ENCODE measurements at regions not wholly inside any gene's neighbourhood (a gene's known extent, or its start where the extent isn't known, plus 50 kb on each side); places are given as distances from the start of the nearest gene placed in this dataset.

DNA sequence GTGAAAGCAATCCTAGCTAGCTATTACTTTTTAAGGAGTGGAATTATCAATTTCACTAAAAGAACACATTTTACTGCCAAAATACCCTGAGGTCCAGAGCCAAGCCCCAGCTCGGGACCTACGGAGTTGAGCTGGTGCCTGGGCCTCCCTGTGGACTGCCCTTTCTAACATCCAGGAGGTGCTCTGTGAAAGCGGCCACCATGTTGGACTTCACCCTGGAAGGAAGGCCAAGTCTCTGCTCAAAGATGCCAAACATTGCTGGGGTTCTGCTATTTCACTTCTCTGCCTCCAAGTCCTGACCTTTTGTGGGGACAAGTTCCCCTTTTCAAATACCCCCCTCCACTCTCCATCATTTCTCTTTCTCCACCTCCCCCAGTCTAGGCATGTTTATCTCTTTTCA lies 498.7 kb upstream of the RAB6C start:
- H3K27me3 ChIP-seq = no peaks in the 10 kb centered on the region
- no peaks in the 10 kb centered on the region for H3K36me3 ChIP-seq
- H3K27ac ChIP-seq = no peak overlapping the region
- H3K4me1 ChIP-seq (ENCODE audit: control insufficient read depth in 1 of 2, insufficient read depth in 1 of 2, low read depth in 1 of 2, low read length in 1 of 2) = no peaks in the 10 kb centered on the region
- no peaks in the 10 kb centered on the region for H3K9me3 ChIP-seq
- TF ChIP-seq, protein P1, sequence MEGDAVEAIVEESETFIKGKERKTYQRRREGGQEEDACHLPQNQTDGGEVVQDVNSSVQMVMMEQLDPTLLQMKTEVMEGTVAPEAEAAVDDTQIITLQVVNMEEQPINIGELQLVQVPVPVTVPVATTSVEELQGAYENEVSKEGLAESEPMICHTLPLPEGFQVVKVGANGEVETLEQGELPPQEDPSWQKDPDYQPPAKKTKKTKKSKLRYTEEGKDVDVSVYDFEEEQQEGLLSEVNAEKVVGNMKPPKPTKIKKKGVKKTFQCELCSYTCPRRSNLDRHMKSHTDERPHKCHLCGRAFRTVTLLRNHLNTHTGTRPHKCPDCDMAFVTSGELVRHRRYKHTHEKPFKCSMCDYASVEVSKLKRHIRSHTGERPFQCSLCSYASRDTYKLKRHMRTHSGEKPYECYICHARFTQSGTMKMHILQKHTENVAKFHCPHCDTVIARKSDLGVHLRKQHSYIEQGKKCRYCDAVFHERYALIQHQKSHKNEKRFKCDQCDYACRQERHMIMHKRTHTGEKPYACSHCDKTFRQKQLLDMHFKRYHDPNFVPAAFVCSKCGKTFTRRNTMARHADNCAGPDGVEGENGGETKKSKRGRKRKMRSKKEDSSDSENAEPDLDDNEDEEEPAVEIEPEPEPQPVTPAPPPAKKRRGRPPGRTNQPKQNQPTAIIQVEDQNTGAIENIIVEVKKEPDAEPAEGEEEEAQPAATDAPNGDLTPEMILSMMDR (IDR thresholded peaks at IDR 0.05) = no peak
- H3K4me3 ChIP-seq (ENCODE audit: low read depth in 1 of 2, low read length in 1 of 2) = no peak overlapping the region

GRCh38 chr2:129481306-129482219 lies 497.9 kb upstream of the RAB6C start:
- Histone ChIP-seq H3K4me3 (ENCODE audit: low read depth in 1 of 2, low read length in 1 of 2) (no peak overlapping the region), H3K27ac (no peak overlapping the region), H3K36me3 (no peaks in the 10 kb centered on the region), H3K4me1 (ENCODE audit: control insufficient read depth in 1 of 2, insufficient read depth in 1 of 2, low read depth in 1 of 2, low read length in 1 of 2) (no peaks in the 10 kb centered on the region), H3K9me3 (no peaks in the 10 kb centered on the region), H3K27me3 (no peaks in the 10 kb centered on the region)
- TF ChIP-seq, protein P1 (IDR thresholded peaks at IDR 0.05) = no peak

- H3K27ac ChIP-seq = no peak overlapping the region
- H3K9me3 ChIP-seq = no peaks in the 10 kb centered on the region
- H3K4me3 ChIP-seq (ENCODE audit: low read depth in 1 of 2, low read length in 1 of 2) = no peak overlapping the region
- H3K27me3 ChIP-seq = no peaks in the 10 kb centered on the region
- no peaks in the 10 kb centered on the region for H3K4me1 ChIP-seq (ENCODE audit: control insufficient read depth in 1 of 2, insufficient read depth in 1 of 2, low read depth in 1 of 2, low read length in 1 of 2)
- no peaks in the 10 kb centered on the region for H3K36me3 ChIP-seq
- TF ChIP-seq, protein P1 (IDR thresholded peaks at IDR 0.05) = no peak
Observed at GRCh38 chr2:129482626-129483025, 496.8 kb upstream of the RAB6C start.

- Histone ChIP-seq H3K4me3 (ENCODE audit: low read depth in 1 of 2, low read length in 1 of 2) (no peak overlapping the region), H3K27ac (no peak overlapping the region), H3K36me3 (no peaks in the 10 kb centered on the region), H3K9me3 (no peaks in the 10 kb centered on the region), H3K27me3 (no peaks in the 10 kb centered on the region), H3K4me1 (ENCODE audit: control insufficient read depth in 1 of 2, insufficient read depth in 1 of 2, low read depth in 1 of 2, low read length in 1 of 2) (no peaks in the 10 kb centered on the region)
- TF ChIP-seq, protein P1 (IDR thresholded peaks at IDR 0.05) = no peak
Observed at GRCh38 chr2:129483366-129483765, 496.1 kb upstream of the RAB6C start.

GRCh38 chr2:129484999-129485897 lies 494.2 kb upstream of the RAB6C start:
- no peak overlapping the region for H3K4me3 ChIP-seq (ENCODE audit: low read depth in 1 of 2, low read length in 1 of 2)
- TF ChIP-seq, protein P1 (IDR thresholded peaks at IDR 0.05) = no peak
- H3K36me3 ChIP-seq = no peaks in the 10 kb centered on the region
- no peak overlapping the region for H3K27ac ChIP-seq
- no peaks in the 10 kb centered on the region for H3K9me3 ChIP-seq
- no peaks in the 10 kb centered on the region for H3K27me3 ChIP-seq
- no peaks in the 10 kb centered on the region for H3K4me1 ChIP-seq (ENCODE audit: control insufficient read depth in 1 of 2, insufficient read depth in 1 of 2, low read depth in 1 of 2, low read length in 1 of 2)
